HCT116 (cell line): ENCODE measurements at regions not wholly inside any gene's neighbourhood (a gene's known extent, or its start where the extent isn't known, plus 50 kb on each side); places are given as distances from the start of the nearest gene placed in this dataset.

Source experiments
- ATAC-seq: fragments of 200-7000 bp; cut with Tn5 transposase; 2 replicates; pipeline ENCODE4 v1.9.1; 2020; ENCODE audit warnings: mild to moderate bottlenecking, moderate library complexity
- BruUV-seq: library from RNA; stranded (reverse); fragments of 400-500 nt; replicated peaks from 2 replicates; lab custom pipeline; 2021; lab: Mats Ljungman, UMichigan
- CTCF ChIA-PET: fragments of 300-600 bp; sonication (Branson Sonifier 250); formaldehyde crosslinking; loops from one replicate; lab custom pipeline; 2021; ENCODE audit warnings: antibody characterized with exemption; lab: Charles Lee
- POLR2A ChIA-PET: fragments of 300-600, 350-600 bp; sonication (Branson Sonifier 250); formaldehyde crosslinking; loops from one replicate; lab custom pipeline; 2021; ENCODE audit warnings: antibody characterized with exemption; lab: Charles Lee
- RAD21 ChIA-PET, 2 experiments: fragments of 300-600 bp; sonication (Branson Sonifier 250); formaldehyde crosslinking; loops; one replicate each; lab custom pipeline; 2023; ENCODE audit warnings: low total read pairs in 2 of 2; ENCODE audit not compliant: uncharacterized antibody in 2 of 2, unreplicated experiment in 2 of 2, low non-redundant PET in 1 of 2; lab: Charles Lee
- DNase-seq: peaks from one replicate; pipeline ENCODE4 v3.0.0-alpha.2; 2010; ENCODE audit warnings: low read depth, low spot score
- H2AFZ ChIP-seq: fragments of 200-600 bp; shearing (Covaris generic), sonication (generic); 2 replicates; pipeline ENCODE4 v1.6.1; 2017; ENCODE audit warnings: low read depth, mixed run types, mixed read lengths, antibody characterized with exemption, low read length; ENCODE audit not compliant: poor library complexity, severe bottlenecking
- H3K27ac ChIP-seq: 2 replicates; pipeline ENCODE4 v1.5.1; 2012; ENCODE audit warnings: low read depth, low read length
- H3K27me3 ChIP-seq: fragments of 200-600 bp; sonication (generic); 2 replicates; pipeline ENCODE4 v1.6.1; 2016; ENCODE audit warnings: mixed run types, low read length, mixed read lengths; ENCODE audit not compliant: insufficient read depth
- H3K36me3 ChIP-seq, 2 experiments: fragments of 200-500 bp in 1 of 2; fragments of 200-600 bp in 1 of 2; sonication (Bioruptor generic) in 1 of 2; sonication (generic) in 1 of 2; 2 replicates each; pipeline versions ENCODE4 v1.5.1 to v1.6.1; 2014 to 2016; ENCODE audit warnings: low read length in 2 of 2, inconsistent platforms in 1 of 2, mixed read lengths in 1 of 2, mixed run types in 1 of 2; ENCODE audit not compliant: insufficient read depth in 2 of 2, control insufficient read depth in 1 of 2
- H3K4me1 ChIP-seq, 2 experiments: fragments of 200-600 bp in 1 of 2; sonication (generic) in 1 of 2; 2 replicates each; pipeline versions ENCODE4 v1.5.1 to v1.6.1; 2012 to 2017; ENCODE audit warnings: low read length in 2 of 2, inconsistent platforms in 1 of 2, mild to moderate bottlenecking in 1 of 2, mixed read lengths in 1 of 2, mixed run types in 1 of 2, moderate library complexity in 1 of 2; ENCODE audit not compliant: insufficient read depth in 2 of 2, control insufficient read depth in 1 of 2
- H3K4me2 ChIP-seq: fragments of 200-600 bp; sonication (generic); 2 replicates; pipeline ENCODE4 v1.6.1; 2017; ENCODE audit warnings: mixed run types, low read length, mixed read lengths
- H3K4me3 ChIP-seq, 2 experiments: fragments of 200-600 bp in 1 of 2; sonication (generic) in 1 of 2; replicated peaks in 1 of 2; 2 replicates each; pipeline ENCODE4 v1.5.1; 2011 to 2016; ENCODE audit warnings: low read length in 2 of 2, control low read depth in 1 of 2, low read depth in 1 of 2, mild to moderate bottlenecking in 1 of 2, mixed read lengths in 1 of 2, mixed run types in 1 of 2
- H3K79me2 ChIP-seq: fragments of 200-600 bp; sonication (generic); 2 replicates; pipeline ENCODE4 v1.6.1; 2017; ENCODE audit warnings: mild to moderate bottlenecking, mixed run types, low read length, moderate library complexity, mixed read lengths; ENCODE audit not compliant: insufficient read depth
- H3K9ac ChIP-seq: fragments of 200-600 bp; sonication (generic); 2 replicates; pipeline ENCODE4 v1.6.1; 2016; ENCODE audit warnings: low read length, mixed read lengths
- H3K9me2 ChIP-seq: fragments of 200-600 bp; sonication (generic), shearing (Covaris generic); 2 replicates; pipeline ENCODE4 v1.6.1; 2017; ENCODE audit warnings: mixed run types, mild to moderate bottlenecking, moderate library complexity; ENCODE audit not compliant: insufficient read depth
- H3K9me3 ChIP-seq, 2 experiments: fragments of 200-500 bp in 1 of 2; fragments of 200-600 bp in 1 of 2; sonication (Bioruptor generic) in 1 of 2; sonication (generic) in 1 of 2; 2 replicates each; pipeline ENCODE4 v1.6.1; 2014 to 2017; ENCODE audit warnings: low read length in 2 of 2, mixed read lengths in 2 of 2, inconsistent platforms in 1 of 2, low read depth in 1 of 2, mild to moderate bottlenecking in 1 of 2, mixed run types in 1 of 2, moderate library complexity in 1 of 2; ENCODE audit not compliant: control insufficient read depth in 1 of 2, insufficient read depth in 1 of 2
- H4K20me1 ChIP-seq: fragments of 200-600 bp; sonication (generic), shearing (Covaris generic); 2 replicates; pipeline ENCODE4 v1.6.1; 2017; ENCODE audit warnings: mixed run types, mild to moderate bottlenecking, moderate library complexity; ENCODE audit not compliant: insufficient read depth
- CBX3 ChIP-seq: IDR thresholded peaks from 2 replicates; pipeline ENCODE4 v1.6.1; 2012; ENCODE audit warnings: low read depth
- CEBPB ChIP-seq: IDR thresholded peaks from 2 replicates; pipeline ENCODE4 v1.6.1; 2012; ENCODE audit warnings: low read depth
- EGR1 ChIP-seq: IDR thresholded peaks from 2 replicates; pipeline ENCODE4 v1.6.1; 2012; ENCODE audit warnings: low read depth
- ELF1 ChIP-seq: IDR thresholded peaks from 2 replicates; pipeline ENCODE4 v1.6.1; 2012; ENCODE audit warnings: low read depth, borderline replicate concordance
- EZH2 ChIP-seq: fragments of 200-600 bp; sonication (generic); IDR thresholded peaks from 2 replicates; pipeline ENCODE4 v1.6.1; 2017; ENCODE audit warnings: antibody characterized with exemption, mixed run types
- EZH2phosphoT487 ChIP-seq: fragments of 200-600 bp; IDR thresholded peaks from 2 replicates; pipeline ENCODE4 v1.6.1; 2018; ENCODE audit warnings: antibody characterized with exemption, borderline replicate concordance
- FOSL1 ChIP-seq: IDR thresholded peaks from 2 replicates; pipeline ENCODE4 v1.6.1; 2012; ENCODE audit warnings: low read depth
- JUND ChIP-seq: IDR thresholded peaks from 2 replicates; pipeline ENCODE4 v1.6.1; 2012
- POLR2A ChIP-seq: IDR thresholded peaks from 2 replicates; pipeline ENCODE4 v1.7.0; 2011; ENCODE audit warnings: borderline replicate concordance; ENCODE audit not compliant: insufficient read depth, insufficient read length; ENCODE audit errors: extremely low read depth
- POLR2AphosphoS5 ChIP-seq: IDR thresholded peaks from 2 replicates; pipeline ENCODE4 v1.6.1; 2011; ENCODE audit warnings: mild to moderate bottlenecking, low read depth, low read length, moderate library complexity
- RAD21 ChIP-seq: IDR thresholded peaks from 2 replicates; pipeline ENCODE4 v1.6.1; 2012; ENCODE audit warnings: low read depth, mild to moderate bottlenecking
- SIN3A ChIP-seq: IDR thresholded peaks from 2 replicates; pipeline ENCODE4 v1.6.1; 2012; ENCODE audit warnings: low read depth
- TCF7L2 ChIP-seq: IDR thresholded peaks from 2 replicates; pipeline ENCODE4 v1.7.0; 2011; ENCODE audit warnings: borderline replicate concordance, inconsistent platforms; ENCODE audit not compliant: insufficient read depth, insufficient read length; ENCODE audit errors: extremely low read depth
- YY1 ChIP-seq: IDR thresholded peaks from 2 replicates; pipeline ENCODE4 v1.6.1; 2011; ENCODE audit warnings: low read length, low read depth, moderate library complexity, mild to moderate bottlenecking; ENCODE audit not compliant: insufficient replicate concordance; ENCODE audit errors: extremely low read depth
- ZFX ChIP-seq: fragments of 450-650 bp; IDR thresholded peaks from 2 replicates; pipeline ENCODE4 v1.6.1; 2017
- intact Hi-C: fragments of 100-400 bp; cut with micrococcal nuclease; formaldehyde crosslinking; loops from 2 replicates; pipeline ENCODE4 v1.10.0; 2022
- TF ChIP-seq, protein P1 (sequence below): IDR thresholded peaks from 2 replicates; pipeline ENCODE4 v1.6.1; 2012
- TF ChIP-seq, protein P2 (sequence below), 3 experiments: fragments of 200-600 bp in 1 of 3; sonication (generic) in 1 of 3; IDR thresholded peaks in 2 of 3; conservative IDR thresholded peaks in 1 of 3; 2 replicates each; pipeline ENCODE4 v1.5.1; 2012 to 2017; ENCODE audit warnings: low read depth in 2 of 3, low read length in 2 of 3, antibody characterized with exemption in 1 of 3, borderline replicate concordance in 1 of 3, control low read depth in 1 of 3, mild to moderate bottlenecking in 1 of 3, mixed read lengths in 1 of 3, mixed run types in 1 of 3, moderate library complexity in 1 of 3; ENCODE audit not compliant: insufficient read depth in 1 of 3
- TF ChIP-seq, protein P3 (sequence below): IDR thresholded peaks from 2 replicates; pipeline ENCODE4 v1.6.1; 2011; ENCODE audit warnings: mild to moderate bottlenecking, low read length, moderate library complexity; ENCODE audit not compliant: insufficient replicate concordance; ENCODE audit errors: extremely low read depth

DNA sequence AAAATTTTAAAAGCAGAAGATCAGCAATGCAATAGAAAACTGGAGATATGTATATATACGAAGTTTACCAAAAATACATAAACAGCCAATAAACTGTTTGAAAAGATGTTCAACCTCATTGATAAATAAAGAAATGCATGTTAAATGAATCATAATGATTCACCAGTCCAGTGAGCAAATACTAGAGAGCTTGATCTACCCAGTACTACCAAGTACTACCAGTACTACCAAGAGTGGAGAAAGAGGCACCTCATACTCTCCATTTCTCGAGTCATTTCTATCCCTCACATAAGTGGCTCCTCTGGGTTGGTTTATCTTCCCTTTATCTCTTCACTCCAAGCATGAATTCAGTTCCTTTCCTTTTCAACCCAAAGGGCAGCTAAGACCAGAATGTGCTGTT, 138.9 kb downstream of the MREG start:
- H3K36me3 ChIP-seq, result no peaks in the 10 kb centered on the region
- TF ChIP-seq TCF7L2 (no peak), SIN3A (no peak), YY1 (no peak), FOSL1 (no peak), ELF1 (no peak), POLR2AphosphoS5 (no peak), EZH2 (no peak), JUND (no peak), CBX3 (no peak), RAD21 (no peak), CEBPB (no peak), POLR2A (no peak), ZFX (no peak), EGR1 (no peak), EZH2phosphoT487 (no peak)
- TF ChIP-seq, protein P1, sequence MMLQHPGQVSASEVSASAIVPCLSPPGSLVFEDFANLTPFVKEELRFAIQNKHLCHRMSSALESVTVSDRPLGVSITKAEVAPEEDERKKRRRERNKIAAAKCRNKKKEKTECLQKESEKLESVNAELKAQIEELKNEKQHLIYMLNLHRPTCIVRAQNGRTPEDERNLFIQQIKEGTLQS, result no peak
- TF ChIP-seq, protein P2, sequence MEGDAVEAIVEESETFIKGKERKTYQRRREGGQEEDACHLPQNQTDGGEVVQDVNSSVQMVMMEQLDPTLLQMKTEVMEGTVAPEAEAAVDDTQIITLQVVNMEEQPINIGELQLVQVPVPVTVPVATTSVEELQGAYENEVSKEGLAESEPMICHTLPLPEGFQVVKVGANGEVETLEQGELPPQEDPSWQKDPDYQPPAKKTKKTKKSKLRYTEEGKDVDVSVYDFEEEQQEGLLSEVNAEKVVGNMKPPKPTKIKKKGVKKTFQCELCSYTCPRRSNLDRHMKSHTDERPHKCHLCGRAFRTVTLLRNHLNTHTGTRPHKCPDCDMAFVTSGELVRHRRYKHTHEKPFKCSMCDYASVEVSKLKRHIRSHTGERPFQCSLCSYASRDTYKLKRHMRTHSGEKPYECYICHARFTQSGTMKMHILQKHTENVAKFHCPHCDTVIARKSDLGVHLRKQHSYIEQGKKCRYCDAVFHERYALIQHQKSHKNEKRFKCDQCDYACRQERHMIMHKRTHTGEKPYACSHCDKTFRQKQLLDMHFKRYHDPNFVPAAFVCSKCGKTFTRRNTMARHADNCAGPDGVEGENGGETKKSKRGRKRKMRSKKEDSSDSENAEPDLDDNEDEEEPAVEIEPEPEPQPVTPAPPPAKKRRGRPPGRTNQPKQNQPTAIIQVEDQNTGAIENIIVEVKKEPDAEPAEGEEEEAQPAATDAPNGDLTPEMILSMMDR (IDR thresholded peaks at IDR 0.05 in 2 of 3, conservative IDR thresholded peaks at IDR 0.05 in 1 of 3; ENCODE audit: borderline replicate concordance in 1 of 3, insufficient read depth in 1 of 3, low read depth in 2 of 3, low read length in 2 of 3), result no peak
- TF ChIP-seq, protein P3, sequence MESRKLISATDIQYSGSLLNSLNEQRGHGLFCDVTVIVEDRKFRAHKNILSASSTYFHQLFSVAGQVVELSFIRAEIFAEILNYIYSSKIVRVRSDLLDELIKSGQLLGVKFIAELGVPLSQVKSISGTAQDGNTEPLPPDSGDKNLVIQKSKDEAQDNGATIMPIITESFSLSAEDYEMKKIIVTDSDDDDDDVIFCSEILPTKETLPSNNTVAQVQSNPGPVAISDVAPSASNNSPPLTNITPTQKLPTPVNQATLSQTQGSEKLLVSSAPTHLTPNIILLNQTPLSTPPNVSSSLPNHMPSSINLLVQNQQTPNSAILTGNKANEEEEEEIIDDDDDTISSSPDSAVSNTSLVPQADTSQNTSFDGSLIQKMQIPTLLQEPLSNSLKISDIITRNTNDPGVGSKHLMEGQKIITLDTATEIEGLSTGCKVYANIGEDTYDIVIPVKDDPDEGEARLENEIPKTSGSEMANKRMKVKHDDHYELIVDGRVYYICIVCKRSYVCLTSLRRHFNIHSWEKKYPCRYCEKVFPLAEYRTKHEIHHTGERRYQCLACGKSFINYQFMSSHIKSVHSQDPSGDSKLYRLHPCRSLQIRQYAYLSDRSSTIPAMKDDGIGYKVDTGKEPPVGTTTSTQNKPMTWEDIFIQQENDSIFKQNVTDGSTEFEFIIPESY, result no peak
- POLR2A ChIA-PET, result no interaction called here
- intact Hi-C loops, result no loop called here
- H3K4me3 ChIP-seq, result no peak overlapping the region
- H3K27me3 ChIP-seq, result no peaks in the 10 kb centered on the region
- no peak overlapping the region for H3K4me2 ChIP-seq
- no peak for DNase-seq
- H3K79me2 ChIP-seq, result no peaks in the 10 kb centered on the region
- BruUV-seq, result no TSS peak
- no peak overlapping the region for H3K9ac ChIP-seq
- ATAC-seq, result no peak
- CTCF ChIA-PET, result no interaction called here
- no peaks in the 10 kb centered on the region for H3K9me2 ChIP-seq
- no peak overlapping the region for H2AFZ ChIP-seq
- no peak overlapping the region for H3K27ac ChIP-seq
- no peaks in the 10 kb centered on the region for H4K20me1 ChIP-seq
- H3K4me1 ChIP-seq, result no peaks in the 10 kb centered on the region
- H3K9me3 ChIP-seq, result no peaks in the 10 kb centered on the region
- RAD21 ChIA-PET, result no interaction called here
